PC-3 (cell line): ENCODE measurements at regions not wholly inside any gene's neighbourhood (a gene's known extent, or its start where the extent isn't known, plus 50 kb on each side); places are given as distances from the start of the nearest gene placed in this dataset.

Source experiments
- CTCF ChIP-seq: fragments of 300-600 bp; sonication (generic); conservative IDR thresholded peaks from 2 replicates; pipeline ENCODE4 v1.5.1; 2017; ENCODE audit warnings: antibody characterized with exemption, low read depth, mild to moderate bottlenecking, low read length
- EZH2 ChIP-seq: fragments of 300-600 bp; sonication (generic); IDR thresholded peaks from one replicate; pipeline ENCODE4 v1.6.1; 2017; ENCODE audit warnings: antibody characterized with exemption, mild to moderate bottlenecking, low read length; ENCODE audit not compliant: unreplicated experiment
- EZH2phosphoT487 ChIP-seq: fragments of 300-600 bp; sonication (generic); IDR thresholded peaks from 2 replicates; pipeline ENCODE4 v1.6.1; 2018; ENCODE audit warnings: mild to moderate bottlenecking, antibody characterized with exemption, low read length, borderline replicate concordance

GRCh38 chr12:67457136-67457535, 188.0 kb downstream of the CAND1 start:
- TF ChIP-seq CTCF (no peak), EZH2 (no peak), EZH2phosphoT487 (no peak)
